ENCODE measurements at regions not wholly inside any gene's neighbourhood (a gene's known extent, or its start where the extent isn't known, plus 50 kb on each side); places are given as distances from the start of the nearest gene placed in this dataset.

DNA sequence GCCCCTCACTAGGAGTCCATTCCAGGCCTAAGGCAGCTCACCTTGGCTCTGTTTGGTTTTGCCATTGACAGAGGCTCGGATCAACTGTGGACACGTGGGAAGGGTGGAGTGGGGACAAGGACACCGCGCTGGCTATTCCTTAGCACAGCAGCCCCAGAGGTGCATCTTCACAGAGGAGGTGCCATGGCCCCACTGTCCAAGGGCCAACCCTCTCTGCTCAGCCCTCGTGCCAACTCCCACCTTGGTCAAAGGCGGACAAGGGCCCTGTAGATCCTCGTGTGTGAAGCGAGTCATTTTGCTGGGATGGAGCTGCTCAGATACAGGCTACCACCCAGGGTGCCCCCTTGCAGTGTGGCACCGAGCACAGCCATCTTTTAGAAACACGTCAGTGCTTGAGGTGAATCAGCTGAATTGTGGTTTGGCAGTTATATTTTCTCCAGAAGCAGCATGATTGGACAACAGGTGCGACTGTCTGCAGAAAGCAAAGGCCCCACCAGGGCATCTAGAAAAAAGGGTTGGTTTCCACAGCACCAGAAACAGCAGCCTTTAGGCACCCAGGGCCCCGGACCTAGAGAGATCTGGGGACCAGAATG, 192.1 kb upstream of the GPR12 start:
- TF ChIP-seq CTCF (IDR thresholded peaks at IDR 0.05) (no peak), POLR2A (IDR thresholded peaks at IDR 0.05) (no peak)

Measured in adrenal gland (tissue), 5 donors.